BJ (cell line): ENCODE measurements at regions not wholly inside any gene's neighbourhood (a gene's known extent, or its start where the extent isn't known, plus 50 kb on each side); places are given as distances from the start of the nearest gene placed in this dataset.

Experiments
- CTCF ChIA-PET: fragments of 350-600 bp; formaldehyde crosslinking; extraction: SDS; loops from one replicate; lab custom pipeline; 2021; ENCODE audit warnings: antibody characterized with exemption, inconsistent platforms; lab: Yijun Ruan, JAX
- POLR2A ChIA-PET: fragments of 300-600 bp; sonication (Branson Sonifier 250); formaldehyde crosslinking; extraction: SDS; loops from one replicate; lab custom pipeline; 2021; ENCODE audit warnings: antibody characterized with exemption; lab: Charles Lee
- DNase-seq: peaks from one replicate; pipeline ENCODE4 v3.0.0-alpha.2; 2011; ENCODE audit warnings: low read depth
- H3K27me3 ChIP-seq: 2 replicates; pipeline ENCODE4 v1.6.0; 2011; ENCODE audit warnings: low read length; ENCODE audit not compliant: control insufficient read depth, insufficient read depth
- H3K36me3 ChIP-seq: 2 replicates; pipeline ENCODE4 v1.5.1; 2011; ENCODE audit warnings: low read length; ENCODE audit not compliant: control insufficient read depth, insufficient read depth
- H3K4me3 ChIP-seq: 2 replicates; pipeline ENCODE4 v1.5.1; 2011; ENCODE audit warnings: low read depth, mild to moderate bottlenecking, control low read depth, low read length
- CTCF ChIP-seq: IDR thresholded peaks from 2 replicates; pipeline ENCODE4 v1.5.1; 2011; ENCODE audit warnings: low read depth, mild to moderate bottlenecking, control low read depth, inconsistent platforms, low read length, moderate library complexity; ENCODE audit not compliant: insufficient read depth

- Histone ChIP-seq H3K4me3 (no peak overlapping the region), H3K27me3 (no peaks in the 10 kb centered on the region), H3K36me3 (no peaks in the 10 kb centered on the region)
- CTCF ChIA-PET: interaction anchor here (1.0 kb wide), 1 partner anchor 241 kb away, joined by 3 read pairs; no protein-coding TSS in a partner anchor
- TF ChIP-seq CTCF: no peak
- POLR2A ChIA-PET: no interaction called here
- no peak for DNase-seq
Measured at GRCh38 chr17:77772461-77772897, 186.0 kb upstream of the TNRC6C start.

- ChIA-PET CTCF (interaction anchor here (1.4 to 1.5 kb wide), 2 partner anchors 18 to 230 kb away, joined by 3 read pairs; no protein-coding TSS in a partner anchor), POLR2A (no interaction called here)
- no peaks in the 10 kb centered on the region for H3K36me3 ChIP-seq
- 0 out of 2 replicates have a peak, but pooled peaks cover 1% of the 10 kb centered on the region for H3K27me3 ChIP-seq
- no peak for TF ChIP-seq CTCF
- no peak overlapping the region for H3K4me3 ChIP-seq
- no peak for DNase-seq
Measured at GRCh38 chr17:77772899-77773358, 185.6 kb upstream of the TNRC6C start.

- CTCF ChIA-PET: interaction anchor here (1.4 to 1.5 kb wide), 2 partner anchors 16 to 232 kb away, joined by 3 read pairs; no protein-coding TSS in a partner anchor
Measured at GRCh38 chr17:77774182-77774581, 184.3 kb upstream of the TNRC6C start.

GRCh38 chr17:77778636-77779489, 179.6 kb upstream of the TNRC6C start:
- Histone ChIP-seq H3K36me3 (no peaks in the 10 kb centered on the region), H3K4me3 (no peak overlapping the region), H3K27me3 (peaks cover 4% of the 10 kb centered on the region)
- ChIA-PET CTCF (interaction anchor here (0.5 kb wide), 1 partner anchor 237 kb away, joined by 3 read pairs; no protein-coding TSS in a partner anchor), POLR2A (interaction anchor here (0.6 kb wide), 1 partner anchor 44 kb away, joined by 3 read pairs; no protein-coding TSS in a partner anchor)
- no peak for TF ChIP-seq CTCF
- no peak for DNase-seq

More at GRCh38 chr17:77774182-77774581, 184.3 kb upstream of the TNRC6C start:
- DNase-seq: no peak
- no peaks in the 10 kb centered on the region for H3K36me3 ChIP-seq
- peaks cover 3% of the 10 kb centered on the region; the same call in 1 of the 2 replicates for H3K27me3 ChIP-seq
- no peak overlapping the region for H3K4me3 ChIP-seq
- TF ChIP-seq CTCF: no peak
- POLR2A ChIA-PET: no interaction called here
